HG02678 (cell line): ENCODE measurements at regions not wholly inside any gene's neighbourhood (a gene's known extent, or its start where the extent isn't known, plus 50 kb on each side); places are given as distances from the start of the nearest gene placed in this dataset.

ENCODE experiments used
- ATAC-seq: cut with Tn5 transposase; IDR thresholded peaks from one replicate; pipeline ENCODE4 v1.9.1; 2021; ENCODE audit warnings: mild to moderate bottlenecking, moderate library complexity; ENCODE audit not compliant: unreplicated experiment

DNA sequence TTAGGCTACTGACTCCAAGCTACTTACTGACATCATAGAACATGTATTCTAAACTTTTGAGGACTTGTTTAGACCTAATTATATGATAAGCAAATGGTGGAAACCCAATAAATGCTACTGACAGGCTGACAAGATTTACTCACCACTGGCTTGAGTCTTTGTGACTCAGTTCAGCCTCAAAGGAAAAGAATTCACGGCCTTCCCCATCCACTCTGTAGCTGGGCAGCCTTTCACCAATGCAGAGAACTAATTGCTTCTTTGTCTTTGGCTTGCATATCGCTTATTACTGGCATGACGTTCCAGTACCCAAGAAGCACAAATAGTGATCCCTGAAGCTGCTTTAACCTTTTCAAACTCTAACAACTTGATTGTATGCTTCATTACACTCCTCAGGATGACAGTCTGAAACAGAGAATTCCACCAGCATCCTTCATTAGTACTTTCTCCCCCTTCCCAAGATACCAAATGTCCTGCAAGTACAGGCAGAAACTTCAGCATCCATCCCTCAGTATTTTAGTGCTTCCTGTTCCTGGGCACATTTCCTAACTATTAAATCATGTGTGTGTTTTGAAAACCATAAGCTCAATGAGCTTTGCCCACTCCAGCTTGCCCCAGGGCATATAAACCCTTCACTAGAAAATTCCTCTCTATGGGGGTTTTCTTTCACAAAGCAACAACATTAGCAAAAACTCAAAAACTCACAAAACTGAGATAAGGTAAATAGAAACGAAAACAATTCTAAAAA, 298.1 kb upstream of the SLC7A11 start:
- ATAC-seq, result no peak

GRCh38 chr4:138538743-138539142, 296.6 kb upstream of the SLC7A11 start:
- no peak for ATAC-seq

GRCh38 chr4:138537731-138538490, 295.8 kb upstream of the SLC7A11 start:
- no peak for ATAC-seq

DNA sequence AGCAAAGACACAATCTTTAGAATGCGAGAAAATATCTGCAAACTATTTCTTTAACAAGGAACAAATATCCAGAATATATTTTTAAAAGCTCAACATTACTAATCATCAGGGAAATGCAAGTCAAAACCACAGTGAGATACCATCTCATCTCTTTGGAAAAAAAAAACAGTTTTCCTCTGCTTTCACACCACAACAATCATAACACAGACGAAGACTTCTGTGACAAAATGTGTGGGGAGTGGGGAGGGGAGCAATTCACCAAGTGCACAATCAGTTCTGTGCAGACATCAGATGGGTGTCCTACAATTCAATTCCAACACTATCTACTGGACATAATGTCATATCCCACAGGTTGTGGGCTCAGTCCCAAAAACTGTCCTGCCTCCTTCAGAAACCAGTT, 293.2 kb upstream of the SLC7A11 start:
- ATAC-seq, result no peak

- ATAC-seq, result peak; percentile 54
These were observed 280.2 kb upstream of the SLC7A11 start for GRCh38 chr4:138522366-138522765.

DNA sequence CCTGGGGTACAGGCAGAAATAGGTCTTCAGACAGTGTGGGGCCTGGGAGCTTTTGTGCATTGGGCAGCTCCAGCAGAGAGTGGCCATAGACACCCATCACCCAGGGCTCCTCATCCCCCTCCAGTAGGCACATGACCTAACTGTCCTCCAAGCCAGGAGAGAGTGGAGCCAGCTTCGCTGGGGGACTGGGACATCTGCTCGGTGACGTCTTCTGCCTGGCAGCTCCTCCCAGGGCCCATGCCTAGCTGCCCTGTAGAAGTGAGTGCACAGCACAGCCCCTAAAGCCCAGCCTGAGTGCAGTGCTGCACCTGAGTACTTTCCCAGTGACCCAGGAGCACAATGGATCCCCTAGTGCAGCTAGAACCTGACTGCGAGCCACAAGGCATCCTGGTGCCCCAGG, 279.7 kb upstream of the SLC7A11 start:
- ATAC-seq, result no peak

GRCh38 chr4:138519436-138519835, 277.3 kb upstream of the SLC7A11 start:
- ATAC-seq, result no peak

DNA sequence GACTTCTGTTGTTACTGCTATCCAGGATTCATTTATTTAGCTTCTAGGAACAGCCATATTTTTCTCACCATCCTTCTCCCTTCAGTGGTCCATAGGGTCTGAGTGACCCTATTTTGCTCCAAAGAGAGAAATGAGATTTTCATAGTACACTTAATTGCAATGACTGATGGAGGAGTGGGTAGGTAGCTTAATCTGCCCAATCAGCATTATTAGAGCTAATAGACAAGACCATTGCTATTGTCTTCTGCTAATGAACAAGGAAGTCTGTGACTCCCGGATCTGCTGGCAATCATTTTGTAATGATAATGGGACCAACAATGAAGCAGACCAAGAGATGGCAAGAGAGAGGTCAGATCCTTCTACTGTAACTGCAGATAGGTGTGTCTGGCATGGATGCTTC, 271.4 kb upstream of the SLC7A11 start:
- ATAC-seq, result no peak

DNA sequence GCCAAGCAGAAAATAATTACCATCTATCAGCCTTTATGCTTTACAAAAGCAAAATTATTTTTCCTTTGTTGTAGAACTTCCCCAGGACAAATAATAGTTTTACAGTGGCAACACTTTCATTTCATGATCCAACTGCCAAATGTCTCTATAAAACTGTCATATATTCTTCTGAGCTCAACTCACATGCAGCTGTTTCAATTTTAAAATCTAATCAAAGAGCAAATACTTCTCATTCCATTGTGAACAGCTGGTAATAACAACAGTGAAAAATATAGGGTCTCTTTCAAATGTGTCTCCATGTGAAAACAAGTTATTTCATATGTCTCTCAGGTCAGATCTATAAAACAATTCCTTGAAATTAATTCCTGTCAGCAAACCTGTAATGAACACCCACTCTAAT, 270.6 kb upstream of the SLC7A11 start:
- ATAC-seq, result no peak

- ATAC-seq, result no peak
These were observed 267.9 kb upstream of the SLC7A11 start for GRCh38 chr4:138510053-138510452.

DNA sequence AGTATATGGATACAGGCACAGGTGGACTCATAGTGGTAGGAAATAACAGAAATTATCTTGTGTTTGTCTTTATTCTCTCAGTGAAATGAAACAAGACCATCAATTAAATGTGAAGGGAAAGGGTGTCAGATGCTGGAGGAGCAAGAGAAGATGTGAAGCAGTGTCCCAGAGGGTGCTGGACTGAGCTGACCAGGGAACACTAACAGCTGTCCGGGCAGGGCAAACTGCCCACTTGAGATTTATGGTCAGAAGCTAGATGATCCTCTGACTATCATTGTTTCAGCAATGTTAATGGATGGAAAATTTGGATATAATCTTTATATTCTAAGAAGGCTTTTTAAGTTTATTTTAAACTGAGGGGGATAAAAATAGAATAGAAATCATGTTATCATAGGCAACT, 267.2 kb upstream of the SLC7A11 start:
- no peak for ATAC-seq

- ATAC-seq, result no peak
These were observed 265.4 kb upstream of the SLC7A11 start for GRCh38 chr4:138507522-138507921.

DNA sequence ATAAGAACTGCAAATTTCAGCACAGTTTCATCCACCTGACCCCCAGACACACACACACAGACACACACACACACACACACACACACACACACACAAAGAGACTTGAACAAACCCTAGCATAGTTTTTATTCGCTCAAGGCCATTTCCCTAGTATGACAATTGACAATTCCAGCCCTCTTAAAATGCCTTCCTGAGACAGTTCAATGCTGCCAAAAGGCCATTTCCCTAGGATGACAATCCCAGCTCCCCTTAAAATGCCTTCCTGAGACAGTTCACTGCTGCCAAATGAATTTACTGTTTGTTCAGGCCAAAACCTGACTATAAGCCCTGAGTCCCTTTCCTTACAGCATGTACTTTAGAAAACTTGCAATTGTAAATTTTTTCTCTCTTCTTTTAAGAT, 259.5 kb upstream of the SLC7A11 start:
- ATAC-seq, result no peak

GRCh38 chr4:138500869-138501268, 258.7 kb upstream of the SLC7A11 start:
- no peak for ATAC-seq

- ATAC-seq, result no peak
These were observed 257.5 kb upstream of the SLC7A11 start for GRCh38 chr4:138499627-138500026.

GRCh38 chr4:138494931-138495330, 252.8 kb upstream of the SLC7A11 start:
- ATAC-seq, result no peak

DNA sequence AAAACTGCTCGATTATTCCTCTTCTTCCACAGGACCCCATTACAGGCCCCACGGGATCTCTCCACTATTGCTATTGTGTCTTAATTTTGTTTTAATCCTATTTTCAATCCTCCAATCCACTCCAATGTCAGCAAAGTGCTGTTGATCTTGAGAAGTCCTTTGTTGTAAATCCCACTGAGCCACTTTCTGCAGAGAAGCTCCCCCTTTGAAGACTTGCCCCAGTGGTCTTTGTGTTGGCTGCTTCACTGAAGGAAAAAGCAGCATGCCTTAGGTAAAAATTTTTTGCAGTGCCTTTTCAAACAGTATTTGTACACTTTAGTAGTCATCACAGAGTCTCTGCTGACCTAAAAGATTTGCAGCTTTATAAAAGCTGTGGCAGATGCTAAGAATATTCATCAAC, 252.0 kb upstream of the SLC7A11 start:
- no peak for ATAC-seq

- ATAC-seq, result no peak
These were observed 250.0 kb upstream of the SLC7A11 start for GRCh38 chr4:138492176-138492575.

DNA sequence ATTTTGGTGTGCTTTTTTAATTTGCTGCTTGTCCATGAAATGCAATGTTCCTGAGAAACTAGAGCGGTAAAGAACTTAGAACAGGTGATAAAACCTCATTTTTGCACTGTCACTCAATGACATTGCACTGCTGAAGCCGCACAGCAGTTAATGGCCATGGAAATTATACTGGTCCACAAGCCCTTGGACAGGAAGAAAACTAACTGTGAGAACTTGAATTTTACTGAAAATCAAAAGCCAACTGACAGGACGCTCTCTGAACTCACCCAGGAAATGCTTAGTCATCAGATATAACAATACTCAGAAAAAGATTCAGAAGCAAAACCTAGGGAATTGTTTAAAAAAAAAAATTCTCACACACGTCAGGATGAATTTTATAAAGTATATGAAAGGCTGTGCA, 246.4 kb upstream of the SLC7A11 start:
- no peak for ATAC-seq

GRCh38 chr4:138487670-138488069, 245.5 kb upstream of the SLC7A11 start:
- no peak for ATAC-seq

DNA sequence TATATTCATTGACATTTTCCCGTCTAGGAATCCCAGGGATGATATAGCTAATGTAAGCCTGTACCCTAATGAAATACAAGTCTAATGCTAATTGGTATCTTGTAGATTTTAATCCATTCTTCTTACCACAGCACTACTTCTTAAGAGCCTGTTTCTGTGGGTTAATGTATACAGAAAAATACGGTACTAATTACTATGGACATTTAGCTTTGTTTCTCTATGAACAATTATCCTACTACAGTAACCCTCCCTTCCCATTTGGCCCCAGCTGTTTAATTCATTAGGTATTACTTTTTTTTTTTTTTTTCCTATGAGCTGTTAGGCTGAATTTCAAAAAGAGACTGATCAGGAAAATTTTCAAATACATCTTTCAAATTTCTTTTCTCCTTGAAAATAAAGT, 245.1 kb upstream of the SLC7A11 start:
- no peak for ATAC-seq

DNA sequence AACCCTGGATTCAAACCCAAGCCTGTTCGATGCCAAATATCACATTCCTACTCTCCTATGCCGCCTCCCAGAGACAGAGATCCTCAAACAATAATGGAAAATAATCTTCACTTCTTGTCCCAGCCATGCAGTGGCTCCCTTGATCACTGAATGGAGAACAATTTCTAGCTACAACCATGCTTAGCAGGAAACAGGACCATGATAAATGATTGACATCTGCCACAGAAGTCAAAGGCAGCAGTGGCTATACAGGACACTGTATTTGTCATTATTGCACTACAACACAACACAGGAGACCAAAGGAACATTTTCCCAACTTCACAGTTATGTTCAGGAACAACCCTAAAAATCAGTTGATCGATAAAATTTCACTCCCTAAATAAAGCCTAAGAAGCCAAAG, 243.3 kb upstream of the SLC7A11 start:
- ATAC-seq, result no peak

GRCh38 chr4:138475116-138475515, 233.0 kb upstream of the SLC7A11 start:
- ATAC-seq, result no peak
